ENCODE measurements at regions not wholly inside any gene's neighbourhood (a gene's known extent, or its start where the extent isn't known, plus 50 kb on each side); places are given as distances from the start of the nearest gene placed in this dataset.

GRCh38 chr1:98104289-98104688, 183.5 kb upstream of the DPYD start:
- no peak for DNase-seq

GRCh38 chr1:98103617-98104285, 182.9 kb upstream of the DPYD start:
- DNase-seq: no peak

GRCh38 chr1:98102345-98103030, 181.7 kb upstream of the DPYD start:
- no peak for DNase-seq

GRCh38 chr1:98101364-98101763, 180.5 kb upstream of the DPYD start:
- no peak for DNase-seq

- no peak for DNase-seq
These were observed 178.7 kb upstream of the DPYD start for GRCh38 chr1:98099501-98099900.

GRCh38 chr1:98098473-98098872, 177.6 kb upstream of the DPYD start:
- no peak for DNase-seq

GRCh38 chr1:98090351-98090750, 169.5 kb upstream of the DPYD start:
- no peak for DNase-seq

GRCh38 chr1:98088381-98088780, 167.5 kb upstream of the DPYD start:
- no peak for DNase-seq

GRCh38 chr1:98086796-98087441, 166.1 kb upstream of the DPYD start:
- no peak for DNase-seq

GRCh38 chr1:98086156-98086555, 165.3 kb upstream of the DPYD start:
- DNase-seq: no peak

GRCh38 chr1:98084188-98084587, 163.4 kb upstream of the DPYD start:
- DNase-seq: no peak

- no peak for DNase-seq
These were observed 161.1 kb upstream of the DPYD start for GRCh38 chr1:98081944-98082343.

GRCh38 chr1:98078596-98078995, 157.8 kb upstream of the DPYD start:
- DNase-seq: peak; percentile 28 to 71

- DNase-seq: no peak
These were observed 156.9 kb upstream of the DPYD start for GRCh38 chr1:98077691-98078090.

GRCh38 chr1:98075626-98076025, 154.8 kb upstream of the DPYD start:
- DNase-seq: no peak

- DNase-seq: no peak
These were observed 153.0 kb upstream of the DPYD start for GRCh38 chr1:98073823-98074222.

GRCh38 chr1:98073106-98073505, 152.3 kb upstream of the DPYD start:
- DNase-seq: no peak

GRCh38 chr1:98072047-98072446, 151.2 kb upstream of the DPYD start:
- DNase-seq: no peak

GRCh38 chr1:98068016-98068415, 147.2 kb upstream of the DPYD start:
- DNase-seq: no peak

GRCh38 chr1:98066911-98067310, 146.1 kb upstream of the DPYD start:
- DNase-seq: no peak

- DNase-seq: no peak
These were observed 138.8 kb upstream of the DPYD start for GRCh38 chr1:98059620-98060019.

- DNase-seq: no peak
These were observed 137.8 kb upstream of the DPYD start for GRCh38 chr1:98058676-98059075.

- DNase-seq: no peak
These were observed 136.5 kb upstream of the DPYD start for GRCh38 chr1:98057236-98057910.

- DNase-seq: no peak
These were observed 135.9 kb upstream of the DPYD start for GRCh38 chr1:98056781-98057180.
